ENCODE measurements at regions not wholly inside any gene's neighbourhood (a gene's known extent, or its start where the extent isn't known, plus 50 kb on each side); places are given as distances from the start of the nearest gene placed in this dataset.

GRCh38 chr4:138307319-138307718 lies 65.2 kb upstream of the SLC7A11 start:
- TF ChIP-seq CTCF (IDR thresholded peaks at IDR 0.05; ENCODE audit: low read depth, low read length, poor library complexity, severe bottlenecking) (no peak), EZH2phosphoT487 (IDR thresholded peaks at IDR 0.05; ENCODE audit: borderline replicate concordance, low read length) (no peak)

Data from DOHH2 (cell line).